ENCODE measurements at regions not wholly inside any gene's neighbourhood (a gene's known extent, or its start where the extent isn't known, plus 50 kb on each side); places are given as distances from the start of the nearest gene placed in this dataset.

DNA sequence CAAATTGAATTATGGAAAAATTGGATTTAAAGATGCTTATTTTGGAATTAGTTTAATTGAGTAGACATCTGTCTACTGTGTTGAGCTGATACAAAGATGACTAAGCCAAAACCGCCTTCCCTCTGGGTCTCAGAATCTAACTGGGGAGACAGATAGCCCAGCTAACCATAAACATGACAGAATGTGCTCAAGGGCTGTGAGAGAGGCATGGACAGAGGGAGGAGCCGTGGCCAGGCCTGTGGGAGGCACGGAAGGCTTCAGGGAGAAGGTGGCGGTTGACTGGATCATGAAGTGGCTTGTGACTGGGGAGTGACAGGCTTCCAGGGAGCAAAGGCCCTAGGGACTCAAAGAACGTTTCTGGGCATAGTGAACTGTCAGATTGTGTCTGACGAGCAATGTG lies 74.6 kb downstream of the DACT1 start:
- DNase-seq (ENCODE audit: low read depth in 4 of 6, low spot score in 6 of 6) = no peak

DNA sequence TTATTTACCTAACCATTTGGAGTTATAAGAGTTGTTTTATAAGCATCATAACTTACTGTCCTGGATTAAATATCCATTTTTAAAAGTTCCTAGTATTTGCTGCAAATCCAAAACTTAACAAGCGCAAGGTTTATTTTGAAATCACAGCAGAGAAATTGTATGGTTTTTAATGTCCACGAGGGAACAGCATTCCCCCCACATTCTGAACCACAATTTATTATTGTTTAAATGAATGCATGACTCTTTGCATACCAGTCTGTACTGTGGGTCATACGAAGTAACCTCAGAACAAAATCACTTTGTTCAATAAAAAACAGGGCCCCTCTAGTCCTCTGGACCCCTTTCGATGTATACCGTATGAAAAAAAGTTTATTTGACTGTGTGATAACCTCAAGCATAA lies 75.9 kb downstream of the DACT1 start:
- Histone ChIP-seq H3K4me1 (ENCODE audit: control insufficient read depth, insufficient read depth, low read length) (peaks cover 3% of the 10 kb centered on the region), H3K9me3 (ENCODE audit: control insufficient read depth, insufficient read depth, low read length) (no peaks in the 10 kb centered on the region), H3K36me3 (ENCODE audit: control insufficient read depth, insufficient read depth, low read length) (no peaks in the 10 kb centered on the region), H3K27ac (ENCODE audit: low read depth, low read length) (no peak overlapping the region), H3K4me3 (ENCODE audit: low read depth, low read length) (no peak overlapping the region), H3K27me3 (ENCODE audit: control insufficient read depth, insufficient read depth, low read length) (no peaks in the 10 kb centered on the region)
- DNase-seq (ENCODE audit: low read depth in 4 of 6, low spot score in 6 of 6) = no peak
- WGBS (ENCODE audit: insufficient coverage) = no CpG with 5 or more reads among the region's 5 CpGs

More for the DNA sequence above, 74.6 kb downstream of the DACT1 start:
- Histone ChIP-seq H3K4me1 (ENCODE audit: control insufficient read depth, insufficient read depth, low read length) (peaks cover 3% of the 10 kb centered on the region), H3K27ac (ENCODE audit: low read depth, low read length) (no peak overlapping the region), H3K36me3 (ENCODE audit: control insufficient read depth, insufficient read depth, low read length) (no peaks in the 10 kb centered on the region), H3K27me3 (ENCODE audit: control insufficient read depth, insufficient read depth, low read length) (no peaks in the 10 kb centered on the region), H3K9me3 (ENCODE audit: control insufficient read depth, insufficient read depth, low read length) (no peaks in the 10 kb centered on the region), H3K4me3 (ENCODE audit: low read depth, low read length) (no peak overlapping the region)
- 87% methylated on average over 3 of the region's 6 CpGs for WGBS (ENCODE audit: insufficient coverage)

- WGBS (ENCODE audit: insufficient coverage) = 85% methylated on average over 5 of the region's 6 CpGs
These were observed 78.9 kb downstream of the DACT1 start for GRCh38 chr14:58716706-58717105.

DNA sequence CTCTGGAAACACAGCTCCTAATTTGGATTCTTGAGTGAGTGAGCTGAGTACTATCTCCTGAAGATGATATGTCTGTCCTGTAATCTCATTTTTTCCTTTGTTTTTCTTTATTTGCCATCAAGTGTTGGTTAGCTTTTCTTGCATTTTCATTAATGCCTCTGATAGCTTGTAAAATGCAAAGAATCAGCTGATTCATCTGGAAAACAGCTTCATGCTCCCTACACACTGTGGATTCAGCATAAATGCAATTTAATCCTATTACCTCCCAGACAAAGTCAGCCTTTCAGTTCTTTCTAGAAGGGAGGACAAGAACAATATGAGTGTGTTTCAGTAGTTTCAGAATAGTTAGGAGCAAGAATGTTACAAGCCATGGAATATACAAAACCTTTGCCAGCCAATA lies 79.4 kb downstream of the DACT1 start:
- H3K27ac ChIP-seq (ENCODE audit: low read depth, low read length) = peak overlapping the region; percentile 45
- H3K27me3 ChIP-seq (ENCODE audit: control insufficient read depth, insufficient read depth, low read length) = no peaks in the 10 kb centered on the region
- H3K9me3 ChIP-seq (ENCODE audit: control insufficient read depth, insufficient read depth, low read length) = no peaks in the 10 kb centered on the region
- H3K4me3 ChIP-seq (ENCODE audit: low read depth, low read length) = no peak overlapping the region
- DNase-seq (ENCODE audit: low read depth in 4 of 6, low spot score in 6 of 6) = no peak
- no peaks in the 10 kb centered on the region for H3K36me3 ChIP-seq (ENCODE audit: control insufficient read depth, insufficient read depth, low read length)
- peaks cover 3% of the 10 kb centered on the region for H3K4me1 ChIP-seq (ENCODE audit: control insufficient read depth, insufficient read depth, low read length)

More at GRCh38 chr14:58716706-58717105, 78.9 kb downstream of the DACT1 start:
- peaks cover 3% of the 10 kb centered on the region for H3K4me1 ChIP-seq (ENCODE audit: control insufficient read depth, insufficient read depth, low read length)
- H3K4me3 ChIP-seq (ENCODE audit: low read depth, low read length) = no peak overlapping the region
- H3K9me3 ChIP-seq (ENCODE audit: control insufficient read depth, insufficient read depth, low read length) = no peaks in the 10 kb centered on the region
- peak overlapping the region; percentile 45 for H3K27ac ChIP-seq (ENCODE audit: low read depth, low read length)
- no peaks in the 10 kb centered on the region for H3K27me3 ChIP-seq (ENCODE audit: control insufficient read depth, insufficient read depth, low read length)
- no peak for DNase-seq (ENCODE audit: low read depth in 4 of 6, low spot score in 6 of 6)
- H3K36me3 ChIP-seq (ENCODE audit: control insufficient read depth, insufficient read depth, low read length) = no peaks in the 10 kb centered on the region

GRCh38 chr14:58717813-58718212 lies 80.1 kb downstream of the DACT1 start:
- H3K4me1 ChIP-seq (ENCODE audit: control insufficient read depth, insufficient read depth, low read length) = peaks cover 3% of the 10 kb centered on the region
- no peaks in the 10 kb centered on the region for H3K9me3 ChIP-seq (ENCODE audit: control insufficient read depth, insufficient read depth, low read length)
- H3K27me3 ChIP-seq (ENCODE audit: control insufficient read depth, insufficient read depth, low read length) = no peaks in the 10 kb centered on the region
- DNase-seq (ENCODE audit: low read depth in 4 of 6, low spot score in 6 of 6) = peak in 1 of 6 donors; percentile 17
- WGBS (ENCODE audit: insufficient coverage) = no CpG with 5 or more reads among the region's 2 CpGs
- H3K4me3 ChIP-seq (ENCODE audit: low read depth, low read length) = no peak overlapping the region
- peak overlapping the region; percentile 45 for H3K27ac ChIP-seq (ENCODE audit: low read depth, low read length)
- H3K36me3 ChIP-seq (ENCODE audit: control insufficient read depth, insufficient read depth, low read length) = no peaks in the 10 kb centered on the region

DNA sequence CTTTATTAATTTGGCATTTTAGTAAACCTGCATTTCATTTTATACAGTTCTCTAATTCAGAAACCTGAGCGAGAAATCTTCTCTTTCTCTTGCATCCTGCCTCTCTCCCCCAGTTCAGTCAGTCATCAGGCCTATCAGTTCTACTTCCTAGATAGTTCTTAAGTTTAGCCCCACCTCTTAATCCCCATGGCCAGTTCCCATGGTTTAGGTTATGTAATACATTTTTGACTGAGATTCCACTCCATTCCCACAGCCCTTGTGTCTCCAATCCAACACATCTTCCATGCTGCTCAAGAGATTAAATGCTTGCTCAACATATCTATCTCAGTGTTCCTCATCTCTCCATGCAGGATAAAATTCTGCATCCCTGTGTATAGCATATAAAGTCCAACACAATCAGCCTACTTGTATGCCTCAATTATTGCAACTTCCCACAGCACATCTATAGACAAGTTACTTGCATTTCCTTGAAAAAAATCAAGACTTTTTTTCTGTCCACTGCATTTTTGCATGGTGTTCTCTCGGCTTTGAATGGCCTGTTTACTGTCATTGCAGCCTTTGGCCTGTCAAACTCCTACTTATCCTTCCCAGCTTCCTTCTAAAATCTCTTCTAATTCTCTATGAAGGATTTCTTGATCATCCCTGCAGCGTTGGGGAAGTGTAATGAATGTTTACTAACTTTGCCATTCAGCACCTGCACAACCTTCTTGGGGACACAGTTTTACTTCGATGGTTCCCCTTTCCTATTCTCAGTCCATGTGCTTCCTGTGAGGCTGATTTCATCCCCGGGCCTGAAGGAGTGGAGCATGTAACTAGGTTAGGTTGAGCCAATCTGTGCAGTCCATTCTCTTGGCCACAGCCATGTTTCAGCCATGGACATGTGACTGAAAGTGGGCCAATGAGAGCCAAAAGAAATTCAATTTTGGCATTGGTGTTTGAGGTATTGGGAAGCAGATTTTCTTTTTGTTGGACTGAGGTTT lies 80.8 kb downstream of the DACT1 start:
- WGBS (ENCODE audit: insufficient coverage) = 100% methylated on average over 2 of the region's 5 CpGs
- peaks cover 3% of the 10 kb centered on the region for H3K4me1 ChIP-seq (ENCODE audit: control insufficient read depth, insufficient read depth, low read length)
- no peak for DNase-seq (ENCODE audit: low read depth in 4 of 6, low spot score in 6 of 6)
- H3K9me3 ChIP-seq (ENCODE audit: control insufficient read depth, insufficient read depth, low read length) = no peaks in the 10 kb centered on the region
- H3K36me3 ChIP-seq (ENCODE audit: control insufficient read depth, insufficient read depth, low read length) = no peaks in the 10 kb centered on the region
- no peaks in the 10 kb centered on the region for H3K27me3 ChIP-seq (ENCODE audit: control insufficient read depth, insufficient read depth, low read length)
- no peak overlapping the region for H3K4me3 ChIP-seq (ENCODE audit: low read depth, low read length)
- H3K27ac ChIP-seq (ENCODE audit: low read depth, low read length) = peak overlapping the region; percentile 45

DNA sequence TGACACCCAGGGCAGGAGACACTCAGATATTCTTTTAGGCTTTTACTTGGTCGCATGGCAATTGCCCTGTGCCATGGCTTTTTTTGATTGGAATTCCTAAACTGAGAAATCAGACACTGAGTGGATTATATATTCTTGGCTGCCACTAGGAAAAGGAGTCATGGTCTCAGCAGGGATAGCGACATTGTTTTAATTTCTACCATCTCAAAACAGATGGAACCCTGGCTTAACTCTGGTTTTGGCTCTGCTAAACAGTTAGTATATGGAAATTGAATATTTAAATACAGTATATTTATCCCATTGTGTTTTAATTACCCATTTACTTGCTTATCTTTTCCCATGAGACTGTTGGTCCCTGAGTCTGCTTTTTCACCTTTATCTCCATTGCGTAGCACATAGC lies 84.0 kb downstream of the DACT1 start:
- Histone ChIP-seq H3K4me3 (ENCODE audit: low read depth, low read length) (no peak overlapping the region), H3K4me1 (ENCODE audit: control insufficient read depth, insufficient read depth, low read length) (peaks cover 3% of the 10 kb centered on the region), H3K36me3 (ENCODE audit: control insufficient read depth, insufficient read depth, low read length) (no peaks in the 10 kb centered on the region), H3K27ac (ENCODE audit: low read depth, low read length) (no peak overlapping the region), H3K9me3 (ENCODE audit: control insufficient read depth, insufficient read depth, low read length) (no peaks in the 10 kb centered on the region), H3K27me3 (ENCODE audit: control insufficient read depth, insufficient read depth, low read length) (no peaks in the 10 kb centered on the region)
- WGBS (ENCODE audit: insufficient coverage) = 100% methylated on average over 1 of the region's 3 CpGs
- DNase-seq (ENCODE audit: low read depth in 4 of 6, low spot score in 6 of 6) = peak in 1 of 6 donors; percentile 50

DNA sequence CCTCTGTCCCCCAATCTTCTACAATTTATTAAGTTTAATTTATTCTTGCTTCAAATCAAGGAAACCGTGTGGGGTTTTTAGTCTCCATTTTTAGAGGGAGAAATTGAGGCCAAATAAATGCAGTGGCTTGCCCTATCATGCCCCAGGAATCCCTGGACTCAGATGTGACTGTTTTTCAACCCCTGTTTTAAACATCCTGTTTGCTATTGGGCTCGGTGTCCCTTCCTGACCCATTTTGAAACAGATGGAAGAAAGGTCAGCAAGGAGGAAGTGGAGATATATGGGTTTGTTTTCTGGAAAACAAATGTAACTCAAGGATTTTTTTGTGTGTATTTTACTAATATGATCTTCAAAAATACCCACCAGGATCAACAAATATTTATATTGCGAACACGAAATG lies 84.7 kb downstream of the DACT1 start:
- no peaks in the 10 kb centered on the region for H3K36me3 ChIP-seq (ENCODE audit: control insufficient read depth, insufficient read depth, low read length)
- no peak overlapping the region for H3K4me3 ChIP-seq (ENCODE audit: low read depth, low read length)
- DNase-seq (ENCODE audit: low read depth in 4 of 6, low spot score in 6 of 6) = no peak
- H3K27me3 ChIP-seq (ENCODE audit: control insufficient read depth, insufficient read depth, low read length) = no peaks in the 10 kb centered on the region
- no peak overlapping the region for H3K27ac ChIP-seq (ENCODE audit: low read depth, low read length)
- H3K9me3 ChIP-seq (ENCODE audit: control insufficient read depth, insufficient read depth, low read length) = no peaks in the 10 kb centered on the region
- no CpG with 5 or more reads among the region's 4 CpGs for WGBS (ENCODE audit: insufficient coverage)
- H3K4me1 ChIP-seq (ENCODE audit: control insufficient read depth, insufficient read depth, low read length) = no peaks in the 10 kb centered on the region

DNA sequence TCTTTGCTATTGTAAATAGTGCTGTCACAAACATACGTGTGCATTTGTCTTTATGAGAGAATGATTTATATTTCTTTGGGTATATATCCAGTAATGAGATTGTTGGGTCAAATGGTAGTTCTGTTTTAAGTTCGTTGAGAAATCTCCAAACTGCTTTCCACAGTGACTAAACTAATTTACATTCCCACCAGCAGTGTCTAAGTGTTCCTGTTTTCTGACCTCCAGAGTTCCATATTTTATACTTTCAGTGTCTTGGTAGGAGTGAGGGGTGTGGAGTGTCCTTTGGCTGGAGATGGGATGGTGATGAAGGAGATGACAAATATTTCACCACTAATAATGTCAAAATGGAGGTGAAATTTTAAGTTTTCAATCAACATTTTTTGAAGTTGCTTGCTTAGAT lies 86.4 kb downstream of the DACT1 start:
- no CpG with 5 or more reads among the region's 2 CpGs for WGBS (ENCODE audit: insufficient coverage)
- no peak overlapping the region for H3K4me3 ChIP-seq (ENCODE audit: low read depth, low read length)
- H3K36me3 ChIP-seq (ENCODE audit: control insufficient read depth, insufficient read depth, low read length) = no peaks in the 10 kb centered on the region
- H3K27me3 ChIP-seq (ENCODE audit: control insufficient read depth, insufficient read depth, low read length) = no peaks in the 10 kb centered on the region
- H3K27ac ChIP-seq (ENCODE audit: low read depth, low read length) = no peak overlapping the region
- H3K9me3 ChIP-seq (ENCODE audit: control insufficient read depth, insufficient read depth, low read length) = no peaks in the 10 kb centered on the region
- DNase-seq (ENCODE audit: low read depth in 4 of 6, low spot score in 6 of 6) = no peak
- no peaks in the 10 kb centered on the region for H3K4me1 ChIP-seq (ENCODE audit: control insufficient read depth, insufficient read depth, low read length)

- H3K4me3 ChIP-seq (ENCODE audit: low read depth, low read length) = no peak overlapping the region
- no peaks in the 10 kb centered on the region for H3K4me1 ChIP-seq (ENCODE audit: control insufficient read depth, insufficient read depth, low read length)
- no peak overlapping the region for H3K27ac ChIP-seq (ENCODE audit: low read depth, low read length)
- no CpG with 5 or more reads among the region's 1 CpG for WGBS (ENCODE audit: insufficient coverage)
- H3K9me3 ChIP-seq (ENCODE audit: control insufficient read depth, insufficient read depth, low read length) = no peaks in the 10 kb centered on the region
- no peaks in the 10 kb centered on the region for H3K27me3 ChIP-seq (ENCODE audit: control insufficient read depth, insufficient read depth, low read length)
- no peak for DNase-seq (ENCODE audit: low read depth in 4 of 6, low spot score in 6 of 6)
- H3K36me3 ChIP-seq (ENCODE audit: control insufficient read depth, insufficient read depth, low read length) = no peaks in the 10 kb centered on the region
These were observed 86.9 kb downstream of the DACT1 start for GRCh38 chr14:58724702-58725101.
